Panc1 (cell line): ENCODE measurements at regions not wholly inside any gene's neighbourhood (a gene's known extent, or its start where the extent isn't known, plus 50 kb on each side); places are given as distances from the start of the nearest gene placed in this dataset.

Experiments used
- CTCF ChIP-seq: fragments of 450-650 bp; IDR thresholded peaks from 2 replicates; pipeline ENCODE4 v1.5.1; 2017; ENCODE audit warnings: mild to moderate bottlenecking
- REST ChIP-seq, 2 experiments: IDR thresholded peaks; 2 replicates each; pipeline ENCODE4 v1.6.1; 2011 to 2012; ENCODE audit warnings: low read depth in 2 of 2, control low read depth in 1 of 2, low read length in 1 of 2, mild to moderate bottlenecking in 1 of 2, moderate library complexity in 1 of 2; ENCODE audit not compliant: insufficient read depth in 1 of 2
- TCF7L2 ChIP-seq: IDR thresholded peaks from 2 replicates; pipeline ENCODE4 v1.6.1; 2011; ENCODE audit warnings: mild to moderate bottlenecking, low read depth, low read length, inconsistent platforms

GRCh38 chr19:31974290-31974689 is 371.1 kb upstream of the ZNF507 start:
- TF ChIP-seq CTCF (no peak), REST (IDR thresholded peaks at IDR 0.05; ENCODE audit: insufficient read depth in 1 of 2, low read depth in 2 of 2, low read length in 1 of 2) (no peak), TCF7L2 (no peak)
